Uterus (tissue), 2 donors: ENCODE measurements at regions not wholly inside any gene's neighbourhood (a gene's known extent, or its start where the extent isn't known, plus 50 kb on each side); places are given as distances from the start of the nearest gene placed in this dataset.

ENCODE experiments used
- CTCF ChIP-seq, 4 experiments: fragments of 200-600 bp in 2 of 4; fragments of 450-650 bp in 2 of 4; sonication (generic) in 2 of 4; IDR thresholded peaks; one replicate each; pipeline ENCODE4 v1.5.1; 2016 to 2019; ENCODE audit warnings: antibody characterized with exemption in 4 of 4, mild to moderate bottlenecking in 2 of 4, moderate library complexity in 1 of 4
- POLR2A ChIP-seq, 2 donors: fragments of 450-650 bp; IDR thresholded peaks; one replicate each; pipeline ENCODE4 v1.6.1; 2016; ENCODE audit warnings: antibody characterized with exemption in 2 of 2, mild to moderate bottlenecking in 1 of 2, moderate library complexity in 1 of 2

- TF ChIP-seq POLR2A (IDR thresholded peaks at IDR 0.05) (no peak), CTCF (IDR thresholded peaks at IDR 0.05) (no peak)
Observed at GRCh38 chr20:55793986-55794385, 211.3 kb downstream of the CBLN4 start.
